Small intestine (tissue), 7 donors: ENCODE measurements at regions not wholly inside any gene's neighbourhood (a gene's known extent, or its start where the extent isn't known, plus 50 kb on each side); places are given as distances from the start of the nearest gene placed in this dataset.

ENCODE experiments used
- DNase-seq, 2 donors: peaks; one replicate each; pipeline versions ENCODE4 v3.0.0 to v3.0.0-alpha.2; 2013
- FAIRE-seq: peaks from 2 replicates; lab custom pipeline; 2012; peaks lifted over from hg19 to GRCh38; lab: Jason Lieb, UNC
- H3K27ac ChIP-seq, 3 donors: one replicate each; pipeline ENCODE4 v1.5.1; 2013; ENCODE audit warnings: low read length in 2 of 3, mild to moderate bottlenecking in 2 of 3, control low read depth in 1 of 3, inconsistent platforms in 1 of 3, low read depth in 1 of 3, moderate library complexity in 1 of 3
- H3K27me3 ChIP-seq, 3 donors: one replicate each; pipeline ENCODE4 v1.6.1; 2013; ENCODE audit warnings: low read length in 3 of 3, inconsistent platforms in 1 of 3; ENCODE audit not compliant: control insufficient read depth in 3 of 3, insufficient read depth in 3 of 3
- H3K36me3 ChIP-seq, 3 donors: one replicate each; pipeline ENCODE4 v1.6.1; 2013; ENCODE audit warnings: low read length in 3 of 3, inconsistent platforms in 1 of 3, low read depth in 1 of 3, mild to moderate bottlenecking in 1 of 3, moderate library complexity in 1 of 3; ENCODE audit not compliant: control insufficient read depth in 3 of 3, insufficient read depth in 2 of 3
- H3K4me1 ChIP-seq, 3 donors: one replicate each; pipeline ENCODE4 v1.6.1; 2013; ENCODE audit warnings: low read length in 2 of 3, inconsistent platforms in 1 of 3, low read depth in 1 of 3, mild to moderate bottlenecking in 1 of 3, moderate library complexity in 1 of 3; ENCODE audit not compliant: control insufficient read depth in 3 of 3, insufficient read depth in 2 of 3
- H3K4me3 ChIP-seq, 3 donors: one replicate each; pipeline ENCODE4 v1.5.1; 2013; ENCODE audit warnings: low read length in 3 of 3, control low read depth in 1 of 3, inconsistent platforms in 1 of 3, low read depth in 1 of 3, mild to moderate bottlenecking in 1 of 3, moderate library complexity in 1 of 3
- H3K9me3 ChIP-seq, 2 donors: one replicate each; pipeline ENCODE4 v1.6.1; 2013; ENCODE audit warnings: low read depth in 1 of 2, low read length in 1 of 2; ENCODE audit not compliant: control insufficient read depth in 2 of 2, insufficient read depth in 1 of 2
- WGBS, 3 donors: extraction: QIAGEN DNeasy Blood & Tissue Kit; methylation state at CpG; one replicate each; pipeline ENCODE4 v1.1.7; 2013; 5-methylcytosine and 5-hydroxymethylcytosine counted together
- donor health status: healthy with polysubstance abuse.
- donor health status: control.
- donor health status: control.
- donor health status: Bipolar disorder and iron deficiency.
- donor health status: healthy.

- no peaks in the 10 kb centered on the region for H3K27me3 ChIP-seq
- no peaks in the 10 kb centered on the region for H3K4me1 ChIP-seq
- peaks cover 0 to 6% of the 10 kb centered on the region in 2 donors for H3K9me3 ChIP-seq
- H3K4me3 ChIP-seq = no peak overlapping the region
- DNase-seq (no peak), FAIRE-seq (no peak)
- H3K27ac ChIP-seq = no peak overlapping the region
- no peaks in the 10 kb centered on the region for H3K36me3 ChIP-seq
Measured at GRCh38 chr3:96007650-96008195, 806.7 kb upstream of the EPHA6 start.

- Histone ChIP-seq H3K27ac (no peak overlapping the region), H3K36me3 (no peaks in the 10 kb centered on the region), H3K9me3 (no peaks in the 10 kb centered on the region), H3K4me3 (no peak overlapping the region), H3K4me1 (no peaks in the 10 kb centered on the region), H3K27me3 (no peaks in the 10 kb centered on the region)
- 54 to 66% (median 60%) methylated on average over 2 of the region's 2 CpGs for WGBS, 3 donors
- DNase-seq (no peak), FAIRE-seq (no peak)
Measured at GRCh38 chr3:96012939-96013338, 801.5 kb upstream of the EPHA6 start.

DNA sequence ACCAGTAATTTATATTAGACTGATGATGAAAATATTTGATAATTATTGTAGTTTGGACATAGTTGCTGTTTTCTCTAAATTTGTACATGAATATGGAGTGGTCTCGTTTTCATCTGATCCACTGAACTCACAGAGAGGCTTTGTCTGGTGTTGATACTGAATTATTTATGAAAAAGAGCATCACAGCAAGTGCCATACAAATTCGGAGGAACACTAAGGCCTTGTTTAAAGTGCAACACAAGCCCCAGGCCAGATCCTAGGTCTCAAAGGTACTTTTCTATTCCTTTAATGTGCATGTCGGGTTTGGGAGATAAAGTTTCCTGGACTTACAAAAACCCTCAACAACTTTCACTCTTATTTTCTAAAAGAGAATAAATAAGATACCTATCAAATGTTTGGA, 796.8 kb upstream of the EPHA6 start:
- WGBS, 3 donors = 60 to 82% (median 73%) methylated on average over 3 of the region's 3 CpGs
- Histone ChIP-seq H3K36me3 (no peaks in the 10 kb centered on the region), H3K27me3 (no peaks in the 10 kb centered on the region), H3K4me3 (no peak overlapping the region), H3K4me1 (no peaks in the 10 kb centered on the region), H3K27ac (no peak overlapping the region), H3K9me3 (no peaks in the 10 kb centered on the region)
- FAIRE-seq (no peak), DNase-seq (no peak)

DNA sequence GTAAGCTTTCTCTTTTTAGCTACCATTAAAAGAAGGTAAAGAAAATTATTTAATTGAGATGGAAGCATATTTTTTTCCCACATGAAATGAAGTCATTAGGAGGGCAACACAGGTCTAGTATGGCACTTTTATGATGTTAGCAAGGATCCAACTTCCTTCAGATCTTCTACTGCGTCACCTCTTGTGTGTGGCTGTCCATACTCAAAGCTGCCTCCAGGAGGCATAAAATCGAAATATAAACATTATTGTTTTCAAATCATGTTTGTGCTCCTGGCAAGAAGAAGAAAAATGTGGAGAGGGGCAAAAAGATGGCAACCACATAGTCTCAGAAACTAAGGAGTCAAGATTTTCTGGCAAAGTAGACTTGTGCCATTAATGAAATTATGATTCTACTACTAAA, 791.7 kb upstream of the EPHA6 start:
- no peaks in the 10 kb centered on the region for H3K4me1 ChIP-seq
- H3K9me3 ChIP-seq = no peaks in the 10 kb centered on the region
- H3K27ac ChIP-seq = no peak overlapping the region
- FAIRE-seq (no peak), DNase-seq (no peak)
- no peaks in the 10 kb centered on the region for H3K36me3 ChIP-seq
- H3K27me3 ChIP-seq = no peaks in the 10 kb centered on the region
- H3K4me3 ChIP-seq = no peak overlapping the region
- WGBS, 3 donors = 44 to 66% (median 52%) methylated on average over 2 of the region's 2 CpGs

- Histone ChIP-seq H3K4me3 (no peak overlapping the region), H3K9me3 (no peaks in the 10 kb centered on the region), H3K36me3 (no peaks in the 10 kb centered on the region), H3K4me1 (no peaks in the 10 kb centered on the region), H3K27me3 (no peaks in the 10 kb centered on the region), H3K27ac (no peak overlapping the region)
- 69 to 77% (median 71%) methylated on average over 2 of the region's 2 CpGs for WGBS, 3 donors
- no peak for FAIRE-seq
- no peak for DNase-seq
Measured at GRCh38 chr3:96027718-96028117, 786.7 kb upstream of the EPHA6 start.

- no peak overlapping the region for H3K27ac ChIP-seq
- no peak for DNase-seq
- peaks cover 0 to 3% of the 10 kb centered on the region in 2 donors for H3K9me3 ChIP-seq
- H3K4me1 ChIP-seq = no peaks in the 10 kb centered on the region
- H3K4me3 ChIP-seq = no peak overlapping the region
- H3K27me3 ChIP-seq = no peaks in the 10 kb centered on the region
- no peaks in the 10 kb centered on the region for H3K36me3 ChIP-seq
- no peak for FAIRE-seq
Measured at GRCh38 chr3:96039632-96040031, 774.8 kb upstream of the EPHA6 start.

GRCh38 chr3:96059301-96059700, 755.1 kb upstream of the EPHA6 start:
- Histone ChIP-seq H3K27ac (no peak overlapping the region), H3K9me3 (no peaks in the 10 kb centered on the region), H3K27me3 (no peaks in the 10 kb centered on the region), H3K36me3 (no peaks in the 10 kb centered on the region), H3K4me3 (no peak overlapping the region), H3K4me1 (no peaks in the 10 kb centered on the region)
- FAIRE-seq = no peak
- WGBS, 3 donors = 38 to 69% (median 67%) methylated on average over 1 of the region's 1 CpG
- DNase-seq = no peak

DNA sequence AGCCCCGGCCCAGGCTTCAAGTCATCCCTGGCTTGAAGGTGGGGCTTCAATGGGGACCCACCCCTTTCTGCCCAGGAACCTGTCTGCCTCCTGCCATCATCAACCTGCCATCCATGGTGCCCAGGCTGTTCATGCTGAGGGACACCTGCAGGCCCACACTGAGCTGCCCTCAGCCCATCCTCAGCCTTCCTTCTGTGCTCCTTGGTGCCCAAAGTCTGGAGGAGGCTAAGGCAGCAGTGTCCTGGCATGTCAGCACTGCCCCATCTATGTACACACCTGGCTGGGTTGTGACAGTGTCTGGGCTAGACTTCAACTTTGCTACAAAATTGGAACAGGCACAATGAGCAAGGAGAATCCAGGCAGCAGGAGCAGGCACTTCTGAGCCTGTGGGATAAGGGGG, 745.3 kb upstream of the EPHA6 start:
- Histone ChIP-seq H3K4me3 (no peak overlapping the region), H3K9me3 (peaks cover 0 to 15% of the 10 kb centered on the region in 2 donors), H3K27ac (no peak overlapping the region), H3K27me3 (no peaks in the 10 kb centered on the region), H3K4me1 (no peaks in the 10 kb centered on the region), H3K36me3 (no peaks in the 10 kb centered on the region)
- FAIRE-seq (no peak), DNase-seq (no peak)
- WGBS, 3 donors = 87 to 94% (median 92%) methylated on average over 1 of the region's 1 CpG

DNA sequence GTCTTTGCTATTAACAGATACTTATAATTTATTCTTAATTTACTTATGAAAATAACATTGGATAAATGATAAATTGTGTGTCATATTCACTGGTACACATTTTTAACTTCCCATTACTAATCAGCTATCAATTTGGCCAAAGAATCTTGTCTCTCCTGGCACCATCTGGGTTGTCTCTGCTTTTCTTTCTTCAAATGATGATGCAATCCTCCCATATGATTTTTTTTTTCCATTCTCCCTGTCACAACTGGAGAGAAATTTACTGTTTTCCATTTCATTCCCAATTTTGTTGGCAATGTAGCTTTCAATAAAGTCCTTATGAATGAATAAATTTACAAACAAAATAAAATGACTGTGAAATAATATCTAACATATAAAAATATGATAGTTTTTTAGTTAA, 743.7 kb upstream of the EPHA6 start:
- Histone ChIP-seq H3K4me3 (no peak overlapping the region), H3K9me3 (peaks cover 0 to 15% of the 10 kb centered on the region in 2 donors), H3K27ac (no peak overlapping the region), H3K27me3 (no peaks in the 10 kb centered on the region), H3K36me3 (no peaks in the 10 kb centered on the region), H3K4me1 (no peaks in the 10 kb centered on the region)
- no peak for DNase-seq
- no peak for FAIRE-seq
